Osteocyte (in vitro differentiated cells): ENCODE measurements at regions not wholly inside any gene's neighbourhood (a gene's known extent, or its start where the extent isn't known, plus 50 kb on each side); places are given as distances from the start of the nearest gene placed in this dataset.
A peak's percentile ranks its signal among the peaks of the same experiment; 100 is the strongest.

ENCODE experiments used
- DNase-seq: peaks from one replicate; pipeline ENCODE4 v3.0.0; 2021; ENCODE audit warnings: mixed read lengths; ENCODE audit not compliant: unreplicated experiment; ENCODE audit errors: extremely low spot score
- H3K27ac Mint-ChIP-seq: one replicate; pipeline ENCODE4 v1.8.0; 2021; ENCODE audit warnings: mild to moderate bottlenecking, mixed read lengths; ENCODE audit not compliant: unreplicated experiment
- H3K27me3 Mint-ChIP-seq: one replicate; pipeline ENCODE4 v1.8.0; 2021; ENCODE audit warnings: mixed read lengths; ENCODE audit not compliant: unreplicated experiment
- H3K36me3 Mint-ChIP-seq: one replicate; pipeline ENCODE4 v1.8.0; 2021; ENCODE audit warnings: mixed read lengths; ENCODE audit not compliant: unreplicated experiment
- H3K4me1 Mint-ChIP-seq: one replicate; pipeline ENCODE4 v1.8.0; 2021; ENCODE audit warnings: mixed read lengths; ENCODE audit not compliant: unreplicated experiment
- H3K4me3 Mint-ChIP-seq: one replicate; pipeline ENCODE4 v1.8.0; 2021; ENCODE audit warnings: mild to moderate bottlenecking, moderate library complexity, mixed read lengths; ENCODE audit not compliant: unreplicated experiment
- H3K9me3 Mint-ChIP-seq: one replicate; pipeline ENCODE4 v1.8.0; 2021; ENCODE audit warnings: mixed read lengths; ENCODE audit not compliant: unreplicated experiment
- CTCF ChIP-seq: fragments of 200-600 bp; sonication (generic); IDR thresholded peaks from 2 replicates; pipeline ENCODE4 v1.5.0; 2021; ENCODE audit warnings: antibody characterized with exemption, mild to moderate bottlenecking, moderate library complexity

GRCh38 chr2:39499336-39499735 is 62.3 kb upstream of the MAP4K3 start:
- Mint-ChIP-seq H3K9me3 (no peaks in the 10 kb centered on the region), H3K27ac (no peak overlapping the region), H3K27me3 (no peaks in the 10 kb centered on the region), H3K36me3 (no peaks in the 10 kb centered on the region), H3K4me1 (peaks cover 32% of the 10 kb centered on the region), H3K4me3 (no peak overlapping the region)
- TF ChIP-seq CTCF = no peak
- DNase-seq = no peak

- no peak for DNase-seq
- Mint-ChIP-seq H3K4me3 (no peak overlapping the region), H3K4me1 (peaks cover 36% of the 10 kb centered on the region), H3K27ac (no peak overlapping the region), H3K36me3 (no peaks in the 10 kb centered on the region), H3K9me3 (no peaks in the 10 kb centered on the region), H3K27me3 (no peaks in the 10 kb centered on the region)
- TF ChIP-seq CTCF = no peak
These were observed 64.3 kb upstream of the MAP4K3 start for GRCh38 chr2:39501412-39501811.

GRCh38 chr2:39503277-39503676 is 66.2 kb upstream of the MAP4K3 start:
- Mint-ChIP-seq H3K9me3 (no peaks in the 10 kb centered on the region), H3K27me3 (no peaks in the 10 kb centered on the region), H3K4me1 (peaks cover 34% of the 10 kb centered on the region), H3K4me3 (no peak overlapping the region), H3K36me3 (no peaks in the 10 kb centered on the region), H3K27ac (no peak overlapping the region)
- TF ChIP-seq CTCF = no peak
- DNase-seq = no peak

- DNase-seq = no peak
- Mint-ChIP-seq H3K4me3 (peak overlapping the region; percentile 36), H3K36me3 (no peaks in the 10 kb centered on the region), H3K27me3 (no peaks in the 10 kb centered on the region), H3K9me3 (no peaks in the 10 kb centered on the region), H3K4me1 (peaks cover 40% of the 10 kb centered on the region), H3K27ac (peak overlapping the region; percentile 89)
- TF ChIP-seq CTCF = no peak
These were observed 67.8 kb upstream of the MAP4K3 start for GRCh38 chr2:39504790-39505335.

GRCh38 chr2:39506215-39506614 is 69.1 kb upstream of the MAP4K3 start:
- Mint-ChIP-seq H3K36me3 (no peaks in the 10 kb centered on the region), H3K27ac (no peak overlapping the region), H3K4me1 (peaks cover 39% of the 10 kb centered on the region), H3K27me3 (no peaks in the 10 kb centered on the region), H3K4me3 (no peak overlapping the region), H3K9me3 (no peaks in the 10 kb centered on the region)
- no peak for DNase-seq
- no peak for TF ChIP-seq CTCF
